ENCODE measurements at regions not wholly inside any gene's neighbourhood (a gene's known extent, or its start where the extent isn't known, plus 50 kb on each side); places are given as distances from the start of the nearest gene placed in this dataset.

GRCh38 chr2:88942798-88943197 lies 251.3 kb downstream of the RPIA start:
- WGBS, 5 donors, result 62 to 80% (median 71%) methylated on average over 2 of the region's 2 CpGs
- TF ChIP-seq POLR2AphosphoS5 (IDR thresholded peaks at IDR 0.05) (no peak), EP300 (IDR thresholded peaks at IDR 0.05) (no peak), POLR2A (IDR thresholded peaks at IDR 0.05) (no peak)
- TF ChIP-seq, protein P1, sequence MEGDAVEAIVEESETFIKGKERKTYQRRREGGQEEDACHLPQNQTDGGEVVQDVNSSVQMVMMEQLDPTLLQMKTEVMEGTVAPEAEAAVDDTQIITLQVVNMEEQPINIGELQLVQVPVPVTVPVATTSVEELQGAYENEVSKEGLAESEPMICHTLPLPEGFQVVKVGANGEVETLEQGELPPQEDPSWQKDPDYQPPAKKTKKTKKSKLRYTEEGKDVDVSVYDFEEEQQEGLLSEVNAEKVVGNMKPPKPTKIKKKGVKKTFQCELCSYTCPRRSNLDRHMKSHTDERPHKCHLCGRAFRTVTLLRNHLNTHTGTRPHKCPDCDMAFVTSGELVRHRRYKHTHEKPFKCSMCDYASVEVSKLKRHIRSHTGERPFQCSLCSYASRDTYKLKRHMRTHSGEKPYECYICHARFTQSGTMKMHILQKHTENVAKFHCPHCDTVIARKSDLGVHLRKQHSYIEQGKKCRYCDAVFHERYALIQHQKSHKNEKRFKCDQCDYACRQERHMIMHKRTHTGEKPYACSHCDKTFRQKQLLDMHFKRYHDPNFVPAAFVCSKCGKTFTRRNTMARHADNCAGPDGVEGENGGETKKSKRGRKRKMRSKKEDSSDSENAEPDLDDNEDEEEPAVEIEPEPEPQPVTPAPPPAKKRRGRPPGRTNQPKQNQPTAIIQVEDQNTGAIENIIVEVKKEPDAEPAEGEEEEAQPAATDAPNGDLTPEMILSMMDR (IDR thresholded peaks at IDR 0.05), result no peak
- Histone ChIP-seq H3K36me3 (no peaks in the 10 kb centered on the region), H3K4me3 (no peak overlapping the region), H3K4me1 (no peaks in the 10 kb centered on the region), H3K27me3 (no peaks in the 10 kb centered on the region), H3K9me3 (no peaks in the 10 kb centered on the region), H3K27ac (no peak overlapping the region)
- intact Hi-C loops (cut with DNase I; ENCODE audit: low total_unique reads), result no loop called here
- no peak for DNase-seq

DNA sequence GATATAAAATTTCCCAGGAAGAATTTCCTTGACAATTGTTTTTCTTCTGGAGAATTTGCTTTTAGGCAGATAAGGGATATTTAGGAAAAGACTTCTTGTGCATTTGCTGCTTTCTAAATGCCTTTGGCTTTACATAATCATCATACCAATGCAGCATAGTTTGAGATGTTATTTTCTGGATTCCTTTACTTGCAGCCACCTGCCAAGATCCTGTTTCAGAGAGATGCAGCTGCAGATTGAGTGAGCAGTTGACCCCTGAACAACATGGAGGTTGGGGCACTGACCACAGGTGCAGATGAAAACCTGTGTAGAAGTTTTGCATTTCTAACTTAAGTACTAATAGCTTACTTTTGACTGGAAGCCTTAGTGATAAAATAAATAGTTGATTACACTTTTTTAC lies 257.9 kb downstream of the RPIA start:
- TF ChIP-seq, protein P1 (IDR thresholded peaks at IDR 0.05), result no peak
- TF ChIP-seq EP300 (IDR thresholded peaks at IDR 0.05) (no peak), POLR2A (IDR thresholded peaks at IDR 0.05) (no peak), POLR2AphosphoS5 (IDR thresholded peaks at IDR 0.05) (no peak)
- no peak overlapping the region for H3K4me3 ChIP-seq
- H3K36me3 ChIP-seq, result no peaks in the 10 kb centered on the region
- no peak overlapping the region for H3K27ac ChIP-seq
- H3K4me1 ChIP-seq, result no peaks in the 10 kb centered on the region
- intact Hi-C loops (cut with DNase I; ENCODE audit: low total_unique reads), result no loop called here
- H3K9me3 ChIP-seq, result no peaks in the 10 kb centered on the region
- peaks cover 0 to 4% (median 0%) of the 10 kb centered on the region in 3 donors for H3K27me3 ChIP-seq
- DNase-seq, result no peak

DNA sequence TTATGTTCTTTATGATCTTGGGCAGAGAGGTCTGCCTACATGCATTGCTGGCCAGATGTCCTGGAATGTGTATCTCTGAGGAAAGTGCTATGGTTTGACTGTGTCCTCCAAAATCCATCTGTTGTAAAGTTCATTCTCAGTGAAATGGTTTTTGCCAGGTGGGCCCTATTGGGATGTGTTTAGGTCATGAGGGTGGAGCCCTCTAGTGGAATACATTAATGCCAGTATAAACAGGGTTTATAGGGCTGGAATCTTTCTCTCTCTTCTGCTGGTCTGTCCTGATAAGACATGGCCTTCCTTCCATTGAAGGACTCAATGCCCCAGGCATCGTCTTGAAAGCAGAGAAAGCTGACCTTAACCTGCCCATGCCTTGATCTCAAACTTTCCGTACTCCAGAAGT lies 258.5 kb downstream of the RPIA start:
- 78 to 83% (median 81%) methylated on average over 2 of the region's 2 CpGs for whole genome bisulfite sequencing, 5 donors
- no peak for DNase-seq
- Histone ChIP-seq H3K4me3 (no peak overlapping the region), H3K27ac (no peak overlapping the region), H3K36me3 (no peaks in the 10 kb centered on the region), H3K27me3 (peaks cover 0 to 7% (median 0%) of the 10 kb centered on the region in 3 donors), H3K9me3 (no peaks in the 10 kb centered on the region), H3K4me1 (no peaks in the 10 kb centered on the region)
- TF ChIP-seq, protein P1 (IDR thresholded peaks at IDR 0.05), result no peak
- no peak for TF ChIP-seq EP300 (IDR thresholded peaks at IDR 0.05)
- no peak for TF ChIP-seq POLR2A (IDR thresholded peaks at IDR 0.05)
- TF ChIP-seq POLR2AphosphoS5 (IDR thresholded peaks at IDR 0.05), result no peak
- intact Hi-C loops (cut with DNase I; ENCODE audit: low total_unique reads), result no loop called here

DNA sequence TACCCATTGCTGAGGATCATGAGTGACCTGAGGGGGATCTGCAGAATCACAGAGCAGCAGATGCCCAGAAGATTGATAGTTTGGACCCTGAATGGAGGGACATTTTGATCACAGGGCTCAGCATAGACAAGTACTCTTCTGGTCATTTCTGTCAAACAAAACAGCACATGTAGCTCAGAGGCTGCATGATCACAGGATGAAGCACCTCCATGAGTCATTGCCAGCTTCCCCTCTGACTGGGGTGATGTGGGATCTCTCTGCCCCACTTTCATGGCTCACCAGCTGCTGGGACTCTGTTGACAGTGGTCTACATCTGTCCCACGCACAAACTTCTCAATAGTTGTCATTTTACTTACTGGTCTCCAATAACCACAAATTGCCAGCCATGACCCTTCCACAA lies 264.1 kb downstream of the RPIA start:
- Histone ChIP-seq H3K36me3 (no peaks in the 10 kb centered on the region), H3K27me3 (peaks cover 0 to 21% (median 5%) of the 10 kb centered on the region in 3 donors), H3K9me3 (no peaks in the 10 kb centered on the region), H3K27ac (no peak overlapping the region), H3K4me1 (no peaks in the 10 kb centered on the region), H3K4me3 (no peak overlapping the region)
- intact Hi-C loops (cut with DNase I; ENCODE audit: low total_unique reads), result no loop called here
- WGBS, 5 donors, result 68 to 92% (median 79%) methylated on average over 1 of the region's 1 CpG
- DNase-seq, result no peak
- TF ChIP-seq POLR2AphosphoS5 (IDR thresholded peaks at IDR 0.05), result no peak
- no peak for TF ChIP-seq EP300 (IDR thresholded peaks at IDR 0.05)
- TF ChIP-seq, protein P1 (IDR thresholded peaks at IDR 0.05), result no peak
- TF ChIP-seq POLR2A (IDR thresholded peaks at IDR 0.05), result no peak
